ENCODE measurements at regions not wholly inside any gene's neighbourhood (a gene's known extent, or its start where the extent isn't known, plus 50 kb on each side); places are given as distances from the start of the nearest gene placed in this dataset.

DNA sequence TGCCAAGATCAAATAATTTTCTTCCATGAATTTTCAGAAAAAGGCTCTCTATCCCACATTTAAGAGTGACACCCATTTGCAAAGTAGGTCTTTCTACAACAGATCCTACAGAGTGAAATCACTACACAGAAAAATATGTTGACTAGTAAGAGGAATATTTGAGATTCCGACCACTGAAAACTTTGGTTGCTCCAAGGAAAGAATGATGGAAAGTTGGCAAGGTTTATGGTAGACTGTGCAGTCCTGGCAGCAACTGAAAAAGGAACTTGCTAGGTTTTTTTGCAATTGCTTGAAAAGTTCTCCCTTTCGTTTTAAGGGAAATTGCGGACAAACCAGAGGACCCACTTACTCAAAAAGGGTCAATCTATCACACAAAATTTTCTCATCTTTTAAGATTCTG lies 83.1 kb upstream of the TSPAN8 start (continued):
- TF ChIP-seq, protein P1, sequence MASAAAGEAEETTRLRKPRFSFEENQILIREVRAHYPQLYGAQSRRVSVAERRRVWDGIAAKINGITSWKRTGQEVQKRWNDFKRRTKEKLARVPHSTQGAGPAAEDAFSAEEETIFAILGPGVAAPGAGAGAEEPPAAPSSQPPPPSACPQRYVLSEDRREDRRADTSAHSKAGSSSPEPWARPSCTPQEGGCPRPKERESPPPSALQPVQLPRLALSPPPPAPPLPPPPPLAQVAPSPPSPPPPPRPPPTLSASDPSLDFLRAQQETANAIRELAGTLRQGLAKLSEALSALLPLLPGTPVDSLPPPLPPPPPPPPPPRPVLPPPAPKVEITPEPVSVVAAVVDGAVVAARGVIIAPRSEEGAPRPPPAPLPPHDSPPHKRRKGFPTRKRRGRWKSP (CRISPR knock-in tag; IDR thresholded peaks at IDR 0.05) = no peak
- no peak for TF ChIP-seq RFX5 (IDR thresholded peaks at IDR 0.05; ENCODE audit: low read depth, low read length)
- TF ChIP-seq, protein P2, sequence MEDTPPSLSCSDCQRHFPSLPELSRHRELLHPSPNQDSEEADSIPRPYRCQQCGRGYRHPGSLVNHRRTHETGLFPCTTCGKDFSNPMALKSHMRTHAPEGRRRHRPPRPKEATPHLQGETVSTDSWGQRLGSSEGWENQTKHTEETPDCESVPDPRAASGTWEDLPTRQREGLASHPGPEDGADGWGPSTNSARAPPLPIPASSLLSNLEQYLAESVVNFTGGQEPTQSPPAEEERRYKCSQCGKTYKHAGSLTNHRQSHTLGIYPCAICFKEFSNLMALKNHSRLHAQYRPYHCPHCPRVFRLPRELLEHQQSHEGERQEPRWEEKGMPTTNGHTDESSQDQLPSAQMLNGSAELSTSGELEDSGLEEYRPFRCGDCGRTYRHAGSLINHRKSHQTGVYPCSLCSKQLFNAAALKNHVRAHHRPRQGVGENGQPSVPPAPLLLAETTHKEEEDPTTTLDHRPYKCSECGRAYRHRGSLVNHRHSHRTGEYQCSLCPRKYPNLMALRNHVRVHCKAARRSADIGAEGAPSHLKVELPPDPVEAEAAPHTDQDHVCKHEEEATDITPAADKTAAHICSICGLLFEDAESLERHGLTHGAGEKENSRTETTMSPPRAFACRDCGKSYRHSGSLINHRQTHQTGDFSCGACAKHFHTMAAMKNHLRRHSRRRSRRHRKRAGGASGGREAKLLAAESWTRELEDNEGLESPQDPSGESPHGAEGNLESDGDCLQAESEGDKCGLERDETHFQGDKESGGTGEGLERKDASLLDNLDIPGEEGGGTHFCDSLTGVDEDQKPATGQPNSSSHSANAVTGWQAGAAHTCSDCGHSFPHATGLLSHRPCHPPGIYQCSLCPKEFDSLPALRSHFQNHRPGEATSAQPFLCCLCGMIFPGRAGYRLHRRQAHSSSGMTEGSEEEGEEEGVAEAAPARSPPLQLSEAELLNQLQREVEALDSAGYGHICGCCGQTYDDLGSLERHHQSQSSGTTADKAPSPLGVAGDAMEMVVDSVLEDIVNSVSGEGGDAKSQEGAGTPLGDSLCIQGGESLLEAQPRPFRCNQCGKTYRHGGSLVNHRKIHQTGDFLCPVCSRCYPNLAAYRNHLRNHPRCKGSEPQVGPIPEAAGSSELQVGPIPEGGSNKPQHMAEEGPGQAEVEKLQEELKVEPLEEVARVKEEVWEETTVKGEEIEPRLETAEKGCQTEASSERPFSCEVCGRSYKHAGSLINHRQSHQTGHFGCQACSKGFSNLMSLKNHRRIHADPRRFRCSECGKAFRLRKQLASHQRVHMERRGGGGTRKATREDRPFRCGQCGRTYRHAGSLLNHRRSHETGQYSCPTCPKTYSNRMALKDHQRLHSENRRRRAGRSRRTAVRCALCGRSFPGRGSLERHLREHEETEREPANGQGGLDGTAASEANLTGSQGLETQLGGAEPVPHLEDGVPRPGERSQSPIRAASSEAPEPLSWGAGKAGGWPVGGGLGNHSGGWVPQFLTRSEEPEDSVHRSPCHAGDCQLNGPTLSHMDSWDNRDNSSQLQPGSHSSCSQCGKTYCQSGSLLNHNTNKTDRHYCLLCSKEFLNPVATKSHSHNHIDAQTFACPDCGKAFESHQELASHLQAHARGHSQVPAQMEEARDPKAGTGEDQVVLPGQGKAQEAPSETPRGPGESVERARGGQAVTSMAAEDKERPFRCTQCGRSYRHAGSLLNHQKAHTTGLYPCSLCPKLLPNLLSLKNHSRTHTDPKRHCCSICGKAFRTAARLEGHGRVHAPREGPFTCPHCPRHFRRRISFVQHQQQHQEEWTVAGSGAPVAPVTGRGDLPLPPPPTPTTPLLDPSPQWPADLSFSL (CRISPR knock-in tag; IDR thresholded peaks at IDR 0.05) = no peak

DNA sequence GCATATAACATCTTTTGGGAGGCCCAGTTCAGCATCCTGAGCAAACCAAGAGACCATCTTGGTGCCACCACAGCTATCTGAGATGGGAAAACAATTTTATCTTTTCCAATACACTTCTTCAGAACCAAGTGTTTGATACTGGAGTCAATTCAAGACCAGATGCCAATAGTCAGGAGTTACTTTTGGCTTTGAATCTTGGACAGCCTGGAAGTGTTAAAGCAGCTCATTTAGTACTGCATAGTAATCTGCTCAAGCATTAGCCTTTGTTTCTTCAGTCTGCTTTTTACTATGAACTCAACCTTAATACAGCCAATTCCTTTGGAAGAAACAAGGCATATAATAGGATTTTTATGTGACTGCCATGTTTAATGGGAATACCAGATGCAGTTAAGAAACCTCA lies 81.9 kb upstream of the TSPAN8 start:
- no peak overlapping the region for H3K4me2 ChIP-seq (ENCODE audit: low read depth, low read length)
- H3K4me3 ChIP-seq (replicated peaks in 1 of 3; ENCODE audit: insufficient read depth in 1 of 3, low read depth in 2 of 3, low read length in 3 of 3) = no peak overlapping the region
- POLR2A ChIA-PET = no interaction called here
- intact Hi-C loops (cut with micrococcal nuclease; ENCODE audit: unreplicated experiment) (no loop called here), in situ Hi-C loops (cut with HindIII; ENCODE audit: extremely low pct_ligation_motif_present, low pct_unique_long_range_greater_than_20kb) (no loop called here)
- TF ChIP-seq REXO4 (CRISPR knock-in tag; IDR thresholded peaks at IDR 0.05; ENCODE audit: borderline replicate concordance) = no peak
- TF ChIP-seq HNRNPH1 (optimal IDR thresholded peaks at IDR 0.05; ENCODE audit: low read depth, low read length) = no peak
- TF ChIP-seq ZNF577 (CRISPR knock-in tag; IDR thresholded peaks at IDR 0.05; ENCODE audit: borderline replicate concordance, low read depth) = no peak
- no peak for TF ChIP-seq ZNF672 (CRISPR knock-in tag; IDR thresholded peaks at IDR 0.05)
- TF ChIP-seq, protein P3, sequence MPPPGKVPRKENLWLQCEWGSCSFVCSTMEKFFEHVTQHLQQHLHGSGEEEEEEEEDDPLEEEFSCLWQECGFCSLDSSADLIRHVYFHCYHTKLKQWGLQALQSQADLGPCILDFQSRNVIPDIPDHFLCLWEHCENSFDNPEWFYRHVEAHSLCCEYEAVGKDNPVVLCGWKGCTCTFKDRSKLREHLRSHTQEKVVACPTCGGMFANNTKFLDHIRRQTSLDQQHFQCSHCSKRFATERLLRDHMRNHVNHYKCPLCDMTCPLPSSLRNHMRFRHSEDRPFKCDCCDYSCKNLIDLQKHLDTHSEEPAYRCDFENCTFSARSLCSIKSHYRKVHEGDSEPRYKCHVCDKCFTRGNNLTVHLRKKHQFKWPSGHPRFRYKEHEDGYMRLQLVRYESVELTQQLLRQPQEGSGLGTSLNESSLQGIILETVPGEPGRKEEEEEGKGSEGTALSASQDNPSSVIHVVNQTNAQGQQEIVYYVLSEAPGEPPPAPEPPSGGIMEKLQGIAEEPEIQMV (CRISPR knock-in tag; IDR thresholded peaks at IDR 0.05; ENCODE audit: low read depth) = no peak
- TF ChIP-seq, protein P4, sequence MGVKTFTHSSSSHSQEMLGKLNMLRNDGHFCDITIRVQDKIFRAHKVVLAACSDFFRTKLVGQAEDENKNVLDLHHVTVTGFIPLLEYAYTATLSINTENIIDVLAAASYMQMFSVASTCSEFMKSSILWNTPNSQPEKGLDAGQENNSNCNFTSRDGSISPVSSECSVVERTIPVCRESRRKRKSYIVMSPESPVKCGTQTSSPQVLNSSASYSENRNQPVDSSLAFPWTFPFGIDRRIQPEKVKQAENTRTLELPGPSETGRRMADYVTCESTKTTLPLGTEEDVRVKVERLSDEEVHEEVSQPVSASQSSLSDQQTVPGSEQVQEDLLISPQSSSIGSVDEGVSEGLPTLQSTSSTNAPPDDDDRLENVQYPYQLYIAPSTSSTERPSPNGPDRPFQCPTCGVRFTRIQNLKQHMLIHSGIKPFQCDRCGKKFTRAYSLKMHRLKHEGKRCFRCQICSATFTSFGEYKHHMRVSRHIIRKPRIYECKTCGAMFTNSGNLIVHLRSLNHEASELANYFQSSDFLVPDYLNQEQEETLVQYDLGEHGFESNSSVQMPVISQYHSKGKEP (CRISPR knock-in tag; IDR thresholded peaks at IDR 0.05) = no peak
- no peak for TF ChIP-seq ZNF30 (CRISPR knock-in tag; IDR thresholded peaks at IDR 0.05)
- TF ChIP-seq, protein P5, sequence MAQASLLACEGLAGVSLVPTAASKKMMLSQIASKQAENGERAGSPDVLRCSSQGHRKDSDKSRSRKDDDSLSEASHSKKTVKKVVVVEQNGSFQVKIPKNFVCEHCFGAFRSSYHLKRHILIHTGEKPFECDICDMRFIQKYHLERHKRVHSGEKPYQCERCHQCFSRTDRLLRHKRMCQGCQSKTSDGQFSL (CRISPR knock-in tag; IDR thresholded peaks at IDR 0.05) = no peak
- TF ChIP-seq ZNF205 (CRISPR knock-in tag; IDR thresholded peaks at IDR 0.05) = no peak
- TF ChIP-seq, protein P6, sequence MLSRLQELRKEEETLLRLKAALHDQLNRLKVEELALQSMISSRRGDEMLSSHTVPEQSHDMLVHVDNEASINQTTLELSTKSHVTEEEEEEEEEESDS (CRISPR knock-in tag; IDR thresholded peaks at IDR 0.05; ENCODE audit: borderline replicate concordance) = no peak
- H3K79me2 ChIP-seq (ENCODE audit: insufficient read depth, low read length) = no peaks in the 10 kb centered on the region
- no peaks in the 10 kb centered on the region for H3K4me1 ChIP-seq (ENCODE audit: insufficient read depth, low read length)
- no peaks in the 10 kb centered on the region for H3K36me3 ChIP-seq (replicated peaks in 1 of 2; ENCODE audit: control insufficient read depth in 1 of 2, insufficient read depth in 2 of 2, low read length in 2 of 2)
- ATAC-seq (no peak), DNase-seq (ENCODE audit: low spot score) (no peak), FAIRE-seq (no peak)
- CTCF ChIA-PET (ENCODE audit: low intra/inter-chr PET ratio, low total read pairs) = no interaction called here
- H3K27ac ChIP-seq (ENCODE audit: extremely low read length, insufficient read depth, low read length) = no peak overlapping the region
- no peak overlapping the region for H3K9ac ChIP-seq (ENCODE audit: insufficient read depth, low read depth, low read length)
- H3K9me3 ChIP-seq (ENCODE audit: low read length) = no peaks in the 10 kb centered on the region
- H2AFZ ChIP-seq (ENCODE audit: low read length) = no peak overlapping the region
- H3K27me3 ChIP-seq (ENCODE audit: control insufficient read depth in 1 of 2, insufficient read depth in 2 of 2, low read length in 2 of 2) = no peaks in the 10 kb centered on the region; a peak in 1 of 5 replicates
- no peaks in the 10 kb centered on the region for H4K20me1 ChIP-seq (ENCODE audit: insufficient read depth, low read length)
- BruUV-seq (replicated peaks) = no TSS peak
